Activated CD8-positive, alpha-beta T cell treated with anti-CD3 and anti-CD28 coated beads for 36 hours (primary cell): ENCODE measurements at regions not wholly inside any gene's neighbourhood (a gene's known extent, or its start where the extent isn't known, plus 50 kb on each side); places are given as distances from the start of the nearest gene placed in this dataset.
"Not testable (repeated sequence)": the region's sequence is repeated elsewhere in the genome, so short reads cannot be mapped to it uniquely, and the experiment has no call there.

ENCODE experiments used
- ATAC-seq: fragments of 200-7000 bp; cut with Tn5 transposase; one replicate; pipeline ENCODE4 v1.10.0; 2021; ENCODE audit warnings: mild to moderate bottlenecking, moderate library complexity
- CTCF ChIA-PET: fragments of 350-600 bp; sonication (Branson Sonifier 250); formaldehyde crosslinking; loops from one replicate; lab custom pipeline; 2021; ENCODE audit warnings: antibody characterized with exemption; lab: Charles Lee
- POLR2A ChIA-PET: fragments of 350-600 bp; sonication (Branson Sonifier 250); formaldehyde crosslinking; loops from one replicate; lab custom pipeline; 2021; ENCODE audit warnings: antibody characterized with exemption; lab: Charles Lee
- DNase-seq: peaks from one replicate; pipeline ENCODE4 v3.0.0-alpha.2; 2020
- H3K27ac Mint-ChIP-seq: one replicate; pipeline ENCODE4 v1.8.0; 2021; ENCODE audit warnings: mild to moderate bottlenecking, mixed read lengths
- H3K27me3 Mint-ChIP-seq: one replicate; pipeline ENCODE4 v1.8.0; 2021; ENCODE audit warnings: mixed read lengths
- H3K36me3 Mint-ChIP-seq: one replicate; pipeline ENCODE4 v1.8.0; 2021; ENCODE audit warnings: low read depth, mixed read lengths
- H3K4me1 Mint-ChIP-seq: one replicate; pipeline ENCODE4 v1.8.0; 2021; ENCODE audit warnings: low read depth, mixed read lengths
- H3K4me3 Mint-ChIP-seq: one replicate; pipeline ENCODE4 v1.8.0; 2021; ENCODE audit warnings: mild to moderate bottlenecking, moderate library complexity, mixed read lengths
- H3K9me3 Mint-ChIP-seq: one replicate; pipeline ENCODE4 v1.8.0; 2021; ENCODE audit warnings: mixed read lengths
- CTCF ChIP-seq: fragments of 200-600 bp; IDR thresholded peaks from one replicate; pipeline ENCODE4 v1.8.0; 2022; ENCODE audit warnings: antibody characterized with exemption, mild to moderate bottlenecking
- intact Hi-C: fragments of 100-400 bp; cut with micrococcal nuclease; formaldehyde crosslinking; loops from one replicate; pipeline ENCODE4 v1.10.0; 2022

- no peaks in the 10 kb centered on the region for H3K4me1 Mint-ChIP-seq
- intact Hi-C loops = no loop called here
- ATAC-seq (no peak), DNase-seq (no peak)
- H3K4me3 Mint-ChIP-seq = no peak overlapping the region
- POLR2A ChIA-PET = no interaction called here
- H3K27me3 Mint-ChIP-seq = no peaks in the 10 kb centered on the region
- CTCF ChIA-PET = no interaction called here
- H3K36me3 Mint-ChIP-seq = no peaks in the 10 kb centered on the region
- no peak overlapping the region for H3K27ac Mint-ChIP-seq
- peaks cover 16% of the 10 kb centered on the region for H3K9me3 Mint-ChIP-seq
- no peak for TF ChIP-seq CTCF
These were observed 592.9 kb downstream of the TRIML1 start for GRCh38 chr4:188732131-188732530.

GRCh38 chr4:188735082-188735481, 595.8 kb downstream of the TRIML1 start:
- ATAC-seq (no peak), DNase-seq (no peak)
- Mint-ChIP-seq H3K4me1 (no peaks in the 10 kb centered on the region), H3K27ac (no peak overlapping the region), H3K4me3 (no peak overlapping the region), H3K27me3 (no peaks in the 10 kb centered on the region), H3K9me3 (peaks cover 19% of the 10 kb centered on the region), H3K36me3 (no peaks in the 10 kb centered on the region)
- POLR2A ChIA-PET = no interaction called here
- CTCF ChIA-PET = no interaction called here
- TF ChIP-seq CTCF = no peak
- intact Hi-C loops = no loop called here

GRCh38 chr4:188737251-188738002, 598.2 kb downstream of the TRIML1 start:
- no peaks in the 10 kb centered on the region for H3K27me3 Mint-ChIP-seq
- H3K9me3 Mint-ChIP-seq = peaks cover 12% of the 10 kb centered on the region
- intact Hi-C loops = no loop called here
- no peak for TF ChIP-seq CTCF
- H3K4me3 Mint-ChIP-seq = no peak overlapping the region
- no peaks in the 10 kb centered on the region for H3K36me3 Mint-ChIP-seq
- ATAC-seq (no peak), DNase-seq (no peak)
- ChIA-PET POLR2A (no interaction called here), CTCF (no interaction called here)
- H3K4me1 Mint-ChIP-seq = no peaks in the 10 kb centered on the region
- no peak overlapping the region for H3K27ac Mint-ChIP-seq

DNA sequence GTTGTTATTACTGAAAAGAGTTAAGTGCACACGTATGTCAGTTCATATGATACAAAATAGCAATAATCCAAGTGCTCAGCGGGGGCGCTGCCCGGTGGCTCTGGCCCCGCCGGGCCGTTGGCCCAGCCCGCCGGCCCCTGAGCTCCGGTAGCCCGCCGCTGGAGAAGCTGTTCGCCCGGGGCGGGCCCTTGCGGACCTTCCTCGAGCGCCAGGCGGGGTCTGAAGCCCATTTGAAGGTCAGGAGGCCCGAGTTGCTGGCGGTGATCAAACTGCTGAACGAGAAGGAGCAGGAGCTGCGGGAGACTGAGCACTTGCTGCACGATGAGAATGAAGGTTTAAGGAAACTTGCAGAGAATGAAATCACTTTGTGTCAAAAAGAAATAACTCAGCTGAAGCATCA, 599.0 kb downstream of the TRIML1 start:
- H3K27ac Mint-ChIP-seq, H3K27me3 Mint-ChIP-seq, H3K4me1 Mint-ChIP-seq, intact Hi-C loops, CTCF ChIA-PET, POLR2A ChIA-PET, ATAC-seq, H3K4me3 Mint-ChIP-seq, H3K36me3 Mint-ChIP-seq: not testable (repeated sequence)
- peaks cover 12% of the 10 kb centered on the region for H3K9me3 Mint-ChIP-seq
- peak; percentile 5 for DNase-seq

- H3K27ac Mint-ChIP-seq, H3K36me3 Mint-ChIP-seq, ATAC-seq, CTCF ChIA-PET, intact Hi-C loops, H3K9me3 Mint-ChIP-seq, H3K27me3 Mint-ChIP-seq, POLR2A ChIA-PET, DNase-seq, H3K4me1 Mint-ChIP-seq, H3K4me3 Mint-ChIP-seq: not testable (repeated sequence)
These were observed 600.9 kb downstream of the TRIML1 start for GRCh38 chr4:188740172-188740571.

- H3K4me1 Mint-ChIP-seq, POLR2A ChIA-PET, H3K4me3 Mint-ChIP-seq, CTCF ChIA-PET, DNase-seq, H3K36me3 Mint-ChIP-seq, H3K9me3 Mint-ChIP-seq, H3K27ac Mint-ChIP-seq, intact Hi-C loops, H3K27me3 Mint-ChIP-seq: not testable (repeated sequence)
- peak; percentile 78 for ATAC-seq
These were observed 601.5 kb downstream of the TRIML1 start for GRCh38 chr4:188740791-188741190.
